K562 (cell line): ENCODE measurements at regions not wholly inside any gene's neighbourhood (a gene's known extent, or its start where the extent isn't known, plus 50 kb on each side); places are given as distances from the start of the nearest gene placed in this dataset.

ENCODE experiments used
- ATAC-seq: fragments of 200-7000 bp; cut with Tn5 transposase; 3 replicates; pipeline ENCODE4 v1.9.1; 2020; ENCODE audit warnings: moderate library complexity
- BruUV-seq: library from RNA; stranded (reverse); fragments of 400-500 nt; replicated peaks from 2 replicates; lab custom pipeline; 2021; lab: Mats Ljungman, UMichigan
- CTCF ChIA-PET: fragments of 300-600 bp; formaldehyde crosslinking; extraction: SDS; loops from one replicate; lab custom pipeline; 2021; ENCODE audit warnings: low intra/inter-chr PET ratio; lab: Yijun Ruan, JAX
- POLR2A ChIA-PET: fragments of 300-600, 350-650 bp; sonication (Branson Sonifier 250); formaldehyde crosslinking; extraction: SDS; loops from one replicate; lab custom pipeline; 2021; ENCODE audit warnings: antibody characterized with exemption, inconsistent platforms; lab: Yijun Ruan, JAX
- DNase-seq, 4 experiments: peaks; one replicate each; pipeline versions ENCODE4 v3.0.0 to v3.0.0-alpha.2; 2011 to 2018; ENCODE audit warnings: low spot score in 3 of 4, mixed read lengths in 3 of 4; ENCODE audit errors: extremely low read depth in 1 of 4
- FAIRE-seq: peaks from 2 replicates; lab custom pipeline; 2011; peaks lifted over from hg19 to GRCh38; lab: Jason Lieb, UNC
- H2AFZ ChIP-seq: 2 replicates; pipeline ENCODE4 v1.6.0; 2011; ENCODE audit warnings: low read depth, low read length, control low read depth, inconsistent platforms
- H3K27ac ChIP-seq: fragments of 200-600 bp; 3 replicates; pipeline ENCODE4 v1.8.0; 2011; ENCODE audit warnings: low read depth, mild to moderate bottlenecking, control low read depth, inconsistent platforms, low read length, moderate library complexity, mixed read lengths; ENCODE audit errors: extremely low read depth
- H3K27me3 ChIP-seq, 2 experiments: fragments of 300-600 bp in 1 of 2; 2 replicates in 1 of 2; 3 replicates in 1 of 2; pipeline versions ENCODE4 v1.6.0 to v1.8.0; 2011; ENCODE audit warnings: inconsistent platforms in 2 of 2, low read length in 2 of 2, mild to moderate bottlenecking in 1 of 2, mixed read lengths in 1 of 2, moderate library complexity in 1 of 2; ENCODE audit not compliant: control insufficient read depth in 2 of 2, insufficient read depth in 2 of 2
- H3K36me3 ChIP-seq: fragments of 300-600 bp; 3 replicates; pipeline ENCODE4 v1.8.0; 2011; ENCODE audit warnings: mild to moderate bottlenecking, low read length, inconsistent platforms; ENCODE audit not compliant: control insufficient read depth, insufficient read depth
- H3K4me1 ChIP-seq, 2 experiments: fragments of 200-600 bp in 1 of 2; replicated peaks in 1 of 2; 2 replicates in 1 of 2; 3 replicates in 1 of 2; pipeline versions ENCODE4 v1.5.1 to v1.8.0; 2011; ENCODE audit warnings: inconsistent platforms in 2 of 2, low read length in 2 of 2, mild to moderate bottlenecking in 1 of 2, mixed read lengths in 1 of 2, moderate library complexity in 1 of 2; ENCODE audit not compliant: control insufficient read depth in 2 of 2, insufficient read depth in 2 of 2
- H3K4me2 ChIP-seq: 2 replicates; pipeline ENCODE4 v1.6.1; 2011; ENCODE audit warnings: low read length, control low read depth, inconsistent platforms, mixed read lengths; ENCODE audit not compliant: insufficient read depth
- H3K4me3 ChIP-seq: fragments of 200-600 bp; sonication (generic), shearing (Covaris generic); 2 replicates; pipeline ENCODE4 v1.5.1; 2016; ENCODE audit warnings: control low read depth, inconsistent platforms
- H3K79me2 ChIP-seq: fragments of 200-600 bp; 3 replicates; pipeline ENCODE4 v1.8.0; 2011; ENCODE audit warnings: low read length, inconsistent platforms; ENCODE audit not compliant: control insufficient read depth, insufficient read depth
- H3K9ac ChIP-seq, 2 experiments: 2 replicates each; pipeline versions ENCODE4 v1.6.0 to v1.6.1; 2011; ENCODE audit warnings: low read depth in 2 of 2, low read length in 2 of 2, control low read depth in 1 of 2, inconsistent platforms in 1 of 2, mild to moderate bottlenecking in 1 of 2, mixed read lengths in 1 of 2; ENCODE audit not compliant: insufficient read depth in 1 of 2
- H3K9me1 ChIP-seq: one replicate; pipeline ENCODE4 v1.6.0; 2011; ENCODE audit warnings: inconsistent platforms, mild to moderate bottlenecking, low read length, moderate library complexity; ENCODE audit not compliant: control insufficient read depth, insufficient read depth
- H3K9me3 ChIP-seq: replicated peaks from 2 replicates; pipeline ENCODE4 v1.5.1; 2011; ENCODE audit warnings: low read depth, low read length, inconsistent platforms; ENCODE audit not compliant: control insufficient read depth, insufficient read depth
- H4K20me1 ChIP-seq: replicated peaks from 2 replicates; pipeline ENCODE4 v1.6.1; 2011; ENCODE audit warnings: low read length, inconsistent platforms, mixed read lengths; ENCODE audit not compliant: control insufficient read depth, insufficient read depth
- FOXA1 ChIP-seq: fragments of 450-650 bp; IDR thresholded peaks from 2 replicates; pipeline ENCODE4 v1.6.1; 2016; ENCODE audit warnings: mild to moderate bottlenecking, borderline replicate concordance
- SIX5 ChIP-seq, 2 experiments: IDR thresholded peaks; 2 replicates each; pipeline ENCODE4 v1.6.1; 2011; ENCODE audit warnings: low read length in 2 of 2, borderline replicate concordance in 1 of 2, low read depth in 1 of 2, mild to moderate bottlenecking in 1 of 2, moderate library complexity in 1 of 2; ENCODE audit not compliant: insufficient read depth in 1 of 2
- SOX6 ChIP-seq: fragments of 450-650 bp; IDR thresholded peaks from 2 replicates; pipeline ENCODE4 v1.6.1; 2014; ENCODE audit warnings: mild to moderate bottlenecking
- ZNF133 ChIP-seq: fragments of 250-450 bp; sonication (Bioruptor Pico); IDR thresholded peaks from 2 replicates; pipeline ENCODE4 v1.4.0; 2020; ENCODE audit warnings: mild to moderate bottlenecking
- ZNF764 ChIP-seq: fragments of 250-450 bp; sonication (Bioruptor Pico); IDR thresholded peaks from 2 replicates; pipeline ENCODE4 v1.4.0; 2020; ENCODE audit warnings: low read depth, mild to moderate bottlenecking, moderate library complexity
- WGBS: fragments of 100-300 bp; shearing (Covaris generic); methylation state at CpG from one replicate; pipeline ENCODE4 v1.1.6; 2016; ENCODE audit warnings: low coverage, mixed read lengths; ENCODE audit not compliant: insufficient coverage; ENCODE audit errors: missing lambda C conversion rate; 5-methylcytosine and 5-hydroxymethylcytosine counted together
- in situ Hi-C: fragments of 300-500 bp; cut with MboI; formaldehyde crosslinking; loops from 4 replicates; pipeline ENCODE4 v1.15.0; 2018; ENCODE audit warnings: inconsistent platforms, mixed read lengths
- intact Hi-C: fragments of 100-400 bp; cut with micrococcal nuclease; formaldehyde crosslinking; loops from 2 replicates; pipeline ENCODE4 v1.14.2; 2022
- TF ChIP-seq, protein P1 (sequence below): fragments of 250-450 bp; sonication (Bioruptor Pico); IDR thresholded peaks from 2 replicates; pipeline ENCODE4 v1.5.0; 2020; ENCODE audit warnings: mild to moderate bottlenecking, borderline replicate concordance
- TF ChIP-seq, protein P2 (sequence below): fragments of 200-400 bp; formaldehyde crosslinking; IDR thresholded peaks from 2 replicates; pipeline ENCODE4 v1.6.1; 2017; ENCODE audit warnings: mild to moderate bottlenecking, low read depth, low read length, moderate library complexity
- TF ChIP-seq, protein P3 (sequence below): fragments of 450-650 bp; IDR thresholded peaks from 2 replicates; pipeline ENCODE4 v1.7.1; 2018; ENCODE audit warnings: mild to moderate bottlenecking, low read depth; ENCODE audit not compliant: partially characterized antibody

DNA sequence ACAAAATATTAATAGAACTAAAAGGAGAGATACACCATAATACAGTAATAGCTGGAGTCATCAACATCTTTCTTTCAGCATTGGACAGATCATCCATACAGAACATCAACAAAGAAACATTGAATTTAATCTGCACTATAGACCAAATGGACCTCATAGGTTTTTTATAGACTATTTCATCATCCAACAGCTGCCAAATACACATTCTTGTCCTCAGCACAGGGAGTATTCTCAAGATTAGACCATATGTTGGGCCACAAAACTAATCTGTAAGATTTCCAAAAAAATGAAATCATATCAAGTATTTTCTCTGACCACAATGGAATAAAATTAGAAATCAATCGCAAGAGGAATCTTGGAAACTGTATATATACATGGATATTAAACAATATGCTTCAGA lies 86.9 kb downstream of the FSCB start:
- CTCF ChIA-PET, result no interaction called here
- Histone ChIP-seq H3K27ac (no peak overlapping the region), H3K9me1 (no peaks in the 10 kb centered on the region), H3K4me3 (no peak overlapping the region), H3K4me1 (no peaks in the 10 kb centered on the region), H3K79me2 (no peaks in the 10 kb centered on the region), H4K20me1 (no peaks in the 10 kb centered on the region), H3K27me3 (no peaks in the 10 kb centered on the region), H3K9me3 (no peaks in the 10 kb centered on the region), H3K4me2 (no peak overlapping the region), H3K9ac (no peak overlapping the region), H3K36me3 (no peaks in the 10 kb centered on the region), H2AFZ (no peak overlapping the region)
- intact Hi-C loops, result no loop called here
- TF ChIP-seq, protein P1, sequence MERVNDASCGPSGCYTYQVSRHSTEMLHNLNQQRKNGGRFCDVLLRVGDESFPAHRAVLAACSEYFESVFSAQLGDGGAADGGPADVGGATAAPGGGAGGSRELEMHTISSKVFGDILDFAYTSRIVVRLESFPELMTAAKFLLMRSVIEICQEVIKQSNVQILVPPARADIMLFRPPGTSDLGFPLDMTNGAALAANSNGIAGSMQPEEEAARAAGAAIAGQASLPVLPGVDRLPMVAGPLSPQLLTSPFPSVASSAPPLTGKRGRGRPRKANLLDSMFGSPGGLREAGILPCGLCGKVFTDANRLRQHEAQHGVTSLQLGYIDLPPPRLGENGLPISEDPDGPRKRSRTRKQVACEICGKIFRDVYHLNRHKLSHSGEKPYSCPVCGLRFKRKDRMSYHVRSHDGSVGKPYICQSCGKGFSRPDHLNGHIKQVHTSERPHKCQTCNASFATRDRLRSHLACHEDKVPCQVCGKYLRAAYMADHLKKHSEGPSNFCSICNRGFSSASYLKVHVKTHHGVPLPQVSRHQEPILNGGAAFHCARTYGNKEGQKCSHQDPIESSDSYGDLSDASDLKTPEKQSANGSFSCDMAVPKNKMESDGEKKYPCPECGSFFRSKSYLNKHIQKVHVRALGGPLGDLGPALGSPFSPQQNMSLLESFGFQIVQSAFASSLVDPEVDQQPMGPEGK (CRISPR knock-in tag), result no peak
- in situ Hi-C loops, result no loop called here
- POLR2A ChIA-PET, result no interaction called here
- WGBS, result 33% methylated on average over 1 of the region's 1 CpG
- no TSS peak for BruUV-seq
- FAIRE-seq (no peak), ATAC-seq (no peak), DNase-seq (no peak)

DNA sequence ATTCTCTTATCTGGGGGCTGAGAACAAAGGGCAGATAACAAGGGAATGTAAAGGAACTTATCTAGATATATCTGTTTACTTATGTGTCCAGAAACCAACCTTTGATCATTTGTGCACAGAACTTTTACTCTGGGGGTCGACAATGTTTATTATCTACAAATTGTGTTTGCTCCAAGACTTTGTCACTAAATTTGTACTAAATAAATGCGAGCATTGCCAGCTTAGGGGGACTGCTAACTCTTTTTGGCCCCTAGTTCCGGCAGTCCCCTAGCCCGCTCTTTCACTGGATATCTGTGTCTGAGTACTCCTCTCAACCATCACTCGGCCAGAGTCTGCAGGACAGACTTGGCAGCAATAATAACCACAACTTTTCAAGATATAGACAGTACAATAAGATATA lies 88.2 kb downstream of the FSCB start:
- 2% methylated on average over 5 of the region's 5 CpGs for WGBS
- intact Hi-C loops (no loop called here), in situ Hi-C loops (no loop called here)
- BruUV-seq, result no TSS peak
- ChIA-PET POLR2A (interaction anchor here (0.8 kb wide), 1 partner anchor 15 kb away, joined by 3 read pairs; no protein-coding TSS in a partner anchor), CTCF (no interaction called here)
- FAIRE-seq (no peak), ATAC-seq (no peak), DNase-seq (no peak)
- Histone ChIP-seq H3K9me1 (no peaks in the 10 kb centered on the region), H3K4me2 (no peak overlapping the region), H3K9me3 (no peaks in the 10 kb centered on the region), H2AFZ (no peak overlapping the region), H3K27me3 (no peaks in the 10 kb centered on the region), H3K4me1 (no peaks in the 10 kb centered on the region), H3K9ac (no peak overlapping the region), H3K4me3 (no peak overlapping the region), H4K20me1 (no peaks in the 10 kb centered on the region), H3K36me3 (no peaks in the 10 kb centered on the region), H3K79me2 (no peaks in the 10 kb centered on the region), H3K27ac (no peak overlapping the region)
- TF ChIP-seq ZNF764 (no peak), FOXA1 (no peak), ZNF133 (no peak), SIX5 (IDR thresholded peaks at IDR 0.05; ENCODE audit: borderline replicate concordance in 1 of 2, insufficient read depth in 1 of 2, low read depth in 1 of 2, low read length in 2 of 2) (no peak), SOX6 (no peak)
- TF ChIP-seq, protein P2, sequence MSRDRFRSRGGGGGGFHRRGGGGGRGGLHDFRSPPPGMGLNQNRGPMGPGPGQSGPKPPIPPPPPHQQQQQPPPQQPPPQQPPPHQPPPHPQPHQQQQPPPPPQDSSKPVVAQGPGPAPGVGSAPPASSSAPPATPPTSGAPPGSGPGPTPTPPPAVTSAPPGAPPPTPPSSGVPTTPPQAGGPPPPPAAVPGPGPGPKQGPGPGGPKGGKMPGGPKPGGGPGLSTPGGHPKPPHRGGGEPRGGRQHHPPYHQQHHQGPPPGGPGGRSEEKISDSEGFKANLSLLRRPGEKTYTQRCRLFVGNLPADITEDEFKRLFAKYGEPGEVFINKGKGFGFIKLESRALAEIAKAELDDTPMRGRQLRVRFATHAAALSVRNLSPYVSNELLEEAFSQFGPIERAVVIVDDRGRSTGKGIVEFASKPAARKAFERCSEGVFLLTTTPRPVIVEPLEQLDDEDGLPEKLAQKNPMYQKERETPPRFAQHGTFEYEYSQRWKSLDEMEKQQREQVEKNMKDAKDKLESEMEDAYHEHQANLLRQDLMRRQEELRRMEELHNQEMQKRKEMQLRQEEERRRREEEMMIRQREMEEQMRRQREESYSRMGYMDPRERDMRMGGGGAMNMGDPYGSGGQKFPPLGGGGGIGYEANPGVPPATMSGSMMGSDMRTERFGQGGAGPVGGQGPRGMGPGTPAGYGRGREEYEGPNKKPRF, result no peak
- TF ChIP-seq, protein P3, sequence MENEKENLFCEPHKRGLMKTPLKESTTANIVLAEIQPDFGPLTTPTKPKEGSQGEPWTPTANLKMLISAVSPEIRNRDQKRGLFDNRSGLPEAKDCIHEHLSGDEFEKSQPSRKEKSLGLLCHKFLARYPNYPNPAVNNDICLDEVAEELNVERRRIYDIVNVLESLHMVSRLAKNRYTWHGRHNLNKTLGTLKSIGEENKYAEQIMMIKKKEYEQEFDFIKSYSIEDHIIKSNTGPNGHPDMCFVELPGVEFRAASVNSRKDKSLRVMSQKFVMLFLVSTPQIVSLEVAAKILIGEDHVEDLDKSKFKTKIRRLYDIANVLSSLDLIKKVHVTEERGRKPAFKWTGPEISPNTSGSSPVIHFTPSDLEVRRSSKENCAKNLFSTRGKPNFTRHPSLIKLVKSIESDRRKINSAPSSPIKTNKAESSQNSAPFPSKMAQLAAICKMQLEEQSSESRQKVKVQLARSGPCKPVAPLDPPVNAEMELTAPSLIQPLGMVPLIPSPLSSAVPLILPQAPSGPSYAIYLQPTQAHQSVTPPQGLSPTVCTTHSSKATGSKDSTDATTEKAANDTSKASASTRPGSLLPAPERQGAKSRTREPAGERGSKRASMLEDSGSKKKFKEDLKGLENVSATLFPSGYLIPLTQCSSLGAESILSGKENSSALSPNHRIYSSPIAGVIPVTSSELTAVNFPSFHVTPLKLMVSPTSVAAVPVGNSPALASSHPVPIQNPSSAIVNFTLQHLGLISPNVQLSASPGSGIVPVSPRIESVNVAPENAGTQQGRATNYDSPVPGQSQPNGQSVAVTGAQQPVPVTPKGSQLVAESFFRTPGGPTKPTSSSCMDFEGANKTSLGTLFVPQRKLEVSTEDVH, result no peak
